Endodermal cell (in vitro differentiated cells): ENCODE measurements at regions not wholly inside any gene's neighbourhood (a gene's known extent, or its start where the extent isn't known, plus 50 kb on each side); places are given as distances from the start of the nearest gene placed in this dataset.

Experiments
- DNase-seq: peaks from one replicate; pipeline ENCODE4 v3.0.0-alpha.2; 2017
- H3K27ac ChIP-seq: 2 replicates; pipeline ENCODE4 v1.5.1; 2013; ENCODE audit warnings: mild to moderate bottlenecking, low read depth, low read length, moderate library complexity
- H3K27me3 ChIP-seq: 2 replicates; pipeline ENCODE4 v1.6.1; 2013; ENCODE audit warnings: mild to moderate bottlenecking, low read length, moderate library complexity; ENCODE audit not compliant: insufficient read depth, control insufficient read depth, poor library complexity, severe bottlenecking
- H3K36me3 ChIP-seq: 2 replicates; pipeline ENCODE4 v1.7.0; 2013; ENCODE audit warnings: mild to moderate bottlenecking, low read length, moderate library complexity; ENCODE audit not compliant: control insufficient read depth, insufficient read depth
- H3K4me1 ChIP-seq: one replicate; pipeline ENCODE4 v1.7.0; 2013; ENCODE audit warnings: low read length; ENCODE audit not compliant: control insufficient read depth, insufficient read depth
- H3K4me3 ChIP-seq: 2 replicates; pipeline ENCODE4 v1.5.1; 2013; ENCODE audit warnings: mild to moderate bottlenecking, low read length, moderate library complexity
- H3K9ac ChIP-seq: 2 replicates; pipeline ENCODE4 v1.6.1; 2013; ENCODE audit warnings: mild to moderate bottlenecking, low read length, moderate library complexity; ENCODE audit not compliant: poor library complexity, severe bottlenecking; ENCODE audit errors: extremely low read depth
- H3K9me3 ChIP-seq: 2 replicates; pipeline ENCODE4 v1.6.1; 2013; ENCODE audit warnings: mild to moderate bottlenecking, low read length, moderate library complexity; ENCODE audit not compliant: control insufficient read depth
- H3K27ac Mint-ChIP-seq: 2 replicates; pipeline ENCODE4 v1.8.0; 2020; ENCODE audit warnings: mixed read lengths
- H3K27me3 Mint-ChIP-seq: 2 replicates; pipeline ENCODE4 v1.8.0; 2021; ENCODE audit warnings: mild to moderate bottlenecking, mixed read lengths; ENCODE audit not compliant: insufficient read depth
- H3K36me3 Mint-ChIP-seq: 2 replicates; pipeline ENCODE4 v1.8.0; 2020; ENCODE audit warnings: low read depth, mixed read lengths
- H3K4me1 Mint-ChIP-seq: 2 replicates; pipeline ENCODE4 v1.8.0; 2020; ENCODE audit warnings: mixed read lengths
- H3K4me3 Mint-ChIP-seq: 2 replicates; pipeline ENCODE4 v1.8.0; 2020; ENCODE audit warnings: mild to moderate bottlenecking, moderate library complexity, mixed read lengths
- H3K9me3 Mint-ChIP-seq: 2 replicates; pipeline ENCODE4 v1.8.0; 2020; ENCODE audit warnings: mild to moderate bottlenecking, mixed read lengths
- WGBS, 2 experiments: methylation state at CpG; one replicate each; pipeline versions ENCODE4 v1.1.5 to v1.1.7; 2013; ENCODE audit warnings: missing lambda C conversion rate in 2 of 2, mixed read lengths in 1 of 2; ENCODE audit not compliant: insufficient coverage in 1 of 2, insufficient read length in 1 of 2; 5-methylcytosine and 5-hydroxymethylcytosine counted together
- TF ChIP-seq, protein P1 (sequence below): fragments of 200-600 bp; sonication (generic); conservative IDR thresholded peaks from 2 replicates; pipeline ENCODE4 v1.5.0; 2021; ENCODE audit warnings: antibody characterized with exemption, mild to moderate bottlenecking

- Mint-ChIP-seq H3K4me1 (peaks cover 43% of the 10 kb centered on the region), H3K4me3 (no peak overlapping the region), H3K27me3 (peaks cover 7% of the 10 kb centered on the region), H3K9me3 (no peaks in the 10 kb centered on the region), H3K36me3 (no peaks in the 10 kb centered on the region), H3K27ac (no peak overlapping the region)
- 82 to 89% methylated on average over 7 to 9 of the region's 9 CpGs for WGBS, 2 experiments
- no peak overlapping the region for H3K27ac ChIP-seq
- no peak overlapping the region for H3K9ac ChIP-seq
- no peak overlapping the region for H3K4me3 ChIP-seq
- TF ChIP-seq, protein P1, sequence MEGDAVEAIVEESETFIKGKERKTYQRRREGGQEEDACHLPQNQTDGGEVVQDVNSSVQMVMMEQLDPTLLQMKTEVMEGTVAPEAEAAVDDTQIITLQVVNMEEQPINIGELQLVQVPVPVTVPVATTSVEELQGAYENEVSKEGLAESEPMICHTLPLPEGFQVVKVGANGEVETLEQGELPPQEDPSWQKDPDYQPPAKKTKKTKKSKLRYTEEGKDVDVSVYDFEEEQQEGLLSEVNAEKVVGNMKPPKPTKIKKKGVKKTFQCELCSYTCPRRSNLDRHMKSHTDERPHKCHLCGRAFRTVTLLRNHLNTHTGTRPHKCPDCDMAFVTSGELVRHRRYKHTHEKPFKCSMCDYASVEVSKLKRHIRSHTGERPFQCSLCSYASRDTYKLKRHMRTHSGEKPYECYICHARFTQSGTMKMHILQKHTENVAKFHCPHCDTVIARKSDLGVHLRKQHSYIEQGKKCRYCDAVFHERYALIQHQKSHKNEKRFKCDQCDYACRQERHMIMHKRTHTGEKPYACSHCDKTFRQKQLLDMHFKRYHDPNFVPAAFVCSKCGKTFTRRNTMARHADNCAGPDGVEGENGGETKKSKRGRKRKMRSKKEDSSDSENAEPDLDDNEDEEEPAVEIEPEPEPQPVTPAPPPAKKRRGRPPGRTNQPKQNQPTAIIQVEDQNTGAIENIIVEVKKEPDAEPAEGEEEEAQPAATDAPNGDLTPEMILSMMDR, result no peak
- no peaks in the 10 kb centered on the region for H3K9me3 ChIP-seq
- no peaks in the 10 kb centered on the region for H3K36me3 ChIP-seq
- peaks cover 10% of the 10 kb centered on the region for H3K27me3 ChIP-seq
- H3K4me1 ChIP-seq, result peaks cover 5% of the 10 kb centered on the region
- DNase-seq, result no peak
These were observed 189.7 kb upstream of the BLID start for GRCh38 chr11:122305426-122306320.

GRCh38 chr11:122304973-122305372, 189.0 kb upstream of the BLID start:
- TF ChIP-seq, protein P1, result no peak
- Histone ChIP-seq H3K27me3 (peaks cover 10% of the 10 kb centered on the region), H3K9me3 (no peaks in the 10 kb centered on the region), H3K27ac (no peak overlapping the region), H3K4me1 (peaks cover 5% of the 10 kb centered on the region), H3K36me3 (no peaks in the 10 kb centered on the region), H3K4me3 (no peak overlapping the region), H3K9ac (no peak overlapping the region)
- Mint-ChIP-seq H3K27ac (no peak overlapping the region), H3K27me3 (peaks cover 7% of the 10 kb centered on the region), H3K4me3 (no peak overlapping the region), H3K36me3 (no peaks in the 10 kb centered on the region), H3K4me1 (peaks cover 43% of the 10 kb centered on the region), H3K9me3 (peaks cover 3% of the 10 kb centered on the region)
- DNase-seq, result no peak
- 80 to 95% methylated on average over 1 of the region's 1 CpG for WGBS, 2 experiments

DNA sequence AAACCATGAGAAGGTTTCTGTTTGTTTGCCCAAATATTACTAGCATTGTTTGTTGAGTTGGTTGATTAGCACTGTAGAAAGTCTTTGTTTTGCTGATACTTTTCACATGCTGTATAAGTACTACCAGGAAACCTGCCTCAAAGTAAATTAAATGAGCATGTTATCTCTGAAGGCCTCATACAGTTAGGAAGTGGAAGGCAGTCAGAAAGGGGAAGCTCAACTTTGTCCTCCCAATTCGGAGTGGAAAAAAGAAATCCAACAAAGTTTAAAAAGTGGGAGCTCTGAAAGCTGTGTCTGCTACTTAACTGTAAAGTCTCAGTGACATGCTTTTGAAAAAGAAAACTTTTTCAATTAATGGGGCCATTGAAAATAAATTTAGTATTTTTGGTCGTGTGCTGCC, 188.3 kb upstream of the BLID start:
- Histone ChIP-seq H3K4me1 (peaks cover 5% of the 10 kb centered on the region), H3K9ac (no peak overlapping the region), H3K9me3 (peaks cover 4% of the 10 kb centered on the region), H3K4me3 (no peak overlapping the region), H3K27ac (no peak overlapping the region), H3K36me3 (no peaks in the 10 kb centered on the region), H3K27me3 (peaks cover 10% of the 10 kb centered on the region)
- Mint-ChIP-seq H3K27ac (no peak overlapping the region), H3K4me3 (no peak overlapping the region), H3K9me3 (peaks cover 9% of the 10 kb centered on the region), H3K4me1 (peaks cover 37% of the 10 kb centered on the region), H3K27me3 (peaks cover 7% of the 10 kb centered on the region), H3K36me3 (no peaks in the 10 kb centered on the region)
- 84 to 92% methylated on average over 2 of the region's 2 CpGs for WGBS, 2 experiments
- DNase-seq, result no peak
- TF ChIP-seq, protein P1, result no peak
